ENCODE measurements at regions not wholly inside any gene's neighbourhood (a gene's known extent, or its start where the extent isn't known, plus 50 kb on each side); places are given as distances from the start of the nearest gene placed in this dataset.

- Mint-ChIP-seq H3K36me3 (ENCODE audit: low read depth) (no peaks in the 10 kb centered on the region), H3K9me3 (no peaks in the 10 kb centered on the region), H3K4me1 (peaks cover 22% of the 10 kb centered on the region), H3K27me3 (no peaks in the 10 kb centered on the region), H3K27ac (no peak overlapping the region), H3K4me3 (no peak overlapping the region)
- intact Hi-C loops (cut with micrococcal nuclease): no loop called here
- no peak for TF ChIP-seq CTCF (IDR thresholded peaks at IDR 0.05)
- ChIA-PET CTCF (no interaction called here), POLR2A (no interaction called here)
- DNase-seq (no peak), ATAC-seq (ENCODE audit: low read depth) (no peak)
These were observed 235.1 kb upstream of the CPEB2 start for GRCh38 chr4:14767142-14767541.

GRCh38 chr4:14768449-14768848 is 233.8 kb upstream of the CPEB2 start:
- POLR2A ChIA-PET: no interaction called here

GRCh38 chr4:14769993-14770392 is 232.3 kb upstream of the CPEB2 start:
- H3K9me3 Mint-ChIP-seq: peaks cover 4% of the 10 kb centered on the region
- CTCF ChIA-PET: no interaction called here
- TF ChIP-seq CTCF (IDR thresholded peaks at IDR 0.05): no peak
- no peaks in the 10 kb centered on the region for H3K36me3 Mint-ChIP-seq (ENCODE audit: low read depth)
- H3K4me1 Mint-ChIP-seq: peaks cover 22% of the 10 kb centered on the region
- intact Hi-C loops (cut with micrococcal nuclease): no loop called here
- POLR2A ChIA-PET: no interaction called here
- H3K4me3 Mint-ChIP-seq: no peak overlapping the region
- no peak for DNase-seq
- H3K27me3 Mint-ChIP-seq: peaks cover 2% of the 10 kb centered on the region
- H3K27ac Mint-ChIP-seq: no peak overlapping the region
- ATAC-seq (ENCODE audit: low read depth): no peak

More at GRCh38 chr4:14768449-14768848, 233.8 kb upstream of the CPEB2 start:
- ATAC-seq (ENCODE audit: low read depth) (no peak), DNase-seq (no peak)
- no peak for TF ChIP-seq CTCF (IDR thresholded peaks at IDR 0.05)
- Mint-ChIP-seq H3K36me3 (ENCODE audit: low read depth) (no peaks in the 10 kb centered on the region), H3K4me1 (peaks cover 22% of the 10 kb centered on the region), H3K4me3 (no peak overlapping the region), H3K9me3 (peaks cover 3% of the 10 kb centered on the region), H3K27me3 (peaks cover 2% of the 10 kb centered on the region), H3K27ac (no peak overlapping the region)
- intact Hi-C loops (cut with micrococcal nuclease): no loop called here
- CTCF ChIA-PET: no interaction called here

GRCh38 chr4:14771094-14771493 is 231.2 kb upstream of the CPEB2 start:
- intact Hi-C loops (cut with micrococcal nuclease): no loop called here
- peaks cover 4% of the 10 kb centered on the region for H3K9me3 Mint-ChIP-seq
- ChIA-PET CTCF (no interaction called here), POLR2A (no interaction called here)
- H3K27ac Mint-ChIP-seq: no peak overlapping the region
- no peak overlapping the region for H3K4me3 Mint-ChIP-seq
- TF ChIP-seq CTCF (IDR thresholded peaks at IDR 0.05): no peak
- peaks cover 22% of the 10 kb centered on the region for H3K4me1 Mint-ChIP-seq
- no peak for ATAC-seq (ENCODE audit: low read depth)
- no peaks in the 10 kb centered on the region for H3K36me3 Mint-ChIP-seq (ENCODE audit: low read depth)
- no peak for DNase-seq
- H3K27me3 Mint-ChIP-seq: peaks cover 2% of the 10 kb centered on the region

GRCh38 chr4:14771504-14772175 is 230.6 kb upstream of the CPEB2 start:
- Mint-ChIP-seq H3K4me3 (no peak overlapping the region), H3K27ac (no peak overlapping the region), H3K9me3 (peaks cover 4% of the 10 kb centered on the region), H3K36me3 (ENCODE audit: low read depth) (no peaks in the 10 kb centered on the region), H3K27me3 (peaks cover 2% of the 10 kb centered on the region), H3K4me1 (peaks cover 18% of the 10 kb centered on the region)
- ChIA-PET CTCF (no interaction called here), POLR2A (no interaction called here)
- intact Hi-C loops (cut with micrococcal nuclease): no loop called here
- no peak for DNase-seq
- no peak for TF ChIP-seq CTCF (IDR thresholded peaks at IDR 0.05)
- no peak for ATAC-seq (ENCODE audit: low read depth)

All from activated B cell treated with CpG ODN at 0.5 μM for 24 hours (primary cell).